Endodermal cell (in vitro differentiated cells): ENCODE measurements at regions not wholly inside any gene's neighbourhood (a gene's known extent, or its start where the extent isn't known, plus 50 kb on each side); places are given as distances from the start of the nearest gene placed in this dataset.

ENCODE experiments used
- DNase-seq: peaks from one replicate; pipeline ENCODE4 v3.0.0-alpha.2; 2017
- H3K27ac ChIP-seq: 2 replicates; pipeline ENCODE4 v1.5.1; 2013; ENCODE audit warnings: mild to moderate bottlenecking, low read depth, low read length, moderate library complexity
- H3K27me3 ChIP-seq: 2 replicates; pipeline ENCODE4 v1.6.1; 2013; ENCODE audit warnings: mild to moderate bottlenecking, low read length, moderate library complexity; ENCODE audit not compliant: insufficient read depth, control insufficient read depth, poor library complexity, severe bottlenecking
- H3K36me3 ChIP-seq: 2 replicates; pipeline ENCODE4 v1.7.0; 2013; ENCODE audit warnings: mild to moderate bottlenecking, low read length, moderate library complexity; ENCODE audit not compliant: control insufficient read depth, insufficient read depth
- H3K4me1 ChIP-seq: one replicate; pipeline ENCODE4 v1.7.0; 2013; ENCODE audit warnings: low read length; ENCODE audit not compliant: control insufficient read depth, insufficient read depth
- H3K4me3 ChIP-seq: 2 replicates; pipeline ENCODE4 v1.5.1; 2013; ENCODE audit warnings: mild to moderate bottlenecking, low read length, moderate library complexity
- H3K9ac ChIP-seq: 2 replicates; pipeline ENCODE4 v1.6.1; 2013; ENCODE audit warnings: mild to moderate bottlenecking, low read length, moderate library complexity; ENCODE audit not compliant: poor library complexity, severe bottlenecking; ENCODE audit errors: extremely low read depth
- H3K9me3 ChIP-seq: 2 replicates; pipeline ENCODE4 v1.6.1; 2013; ENCODE audit warnings: mild to moderate bottlenecking, low read length, moderate library complexity; ENCODE audit not compliant: control insufficient read depth
- H3K27ac Mint-ChIP-seq: 2 replicates; pipeline ENCODE4 v1.8.0; 2020; ENCODE audit warnings: mixed read lengths
- H3K27me3 Mint-ChIP-seq: 2 replicates; pipeline ENCODE4 v1.8.0; 2021; ENCODE audit warnings: mild to moderate bottlenecking, mixed read lengths; ENCODE audit not compliant: insufficient read depth
- H3K36me3 Mint-ChIP-seq: 2 replicates; pipeline ENCODE4 v1.8.0; 2020; ENCODE audit warnings: low read depth, mixed read lengths
- H3K4me1 Mint-ChIP-seq: 2 replicates; pipeline ENCODE4 v1.8.0; 2020; ENCODE audit warnings: mixed read lengths
- H3K4me3 Mint-ChIP-seq: 2 replicates; pipeline ENCODE4 v1.8.0; 2020; ENCODE audit warnings: mild to moderate bottlenecking, moderate library complexity, mixed read lengths
- H3K9me3 Mint-ChIP-seq: 2 replicates; pipeline ENCODE4 v1.8.0; 2020; ENCODE audit warnings: mild to moderate bottlenecking, mixed read lengths
- WGBS, 2 experiments: methylation state at CpG; one replicate each; pipeline versions ENCODE4 v1.1.5 to v1.1.7; 2013; ENCODE audit warnings: missing lambda C conversion rate in 2 of 2, mixed read lengths in 1 of 2; ENCODE audit not compliant: insufficient coverage in 1 of 2, insufficient read length in 1 of 2; 5-methylcytosine and 5-hydroxymethylcytosine counted together
- TF ChIP-seq, protein P1 (sequence below): fragments of 200-600 bp; sonication (generic); conservative IDR thresholded peaks from 2 replicates; pipeline ENCODE4 v1.5.0; 2021; ENCODE audit warnings: antibody characterized with exemption, mild to moderate bottlenecking

GRCh38 chr5:87828545-87829216 lies 416.0 kb upstream of the CCNH start:
- TF ChIP-seq, protein P1, sequence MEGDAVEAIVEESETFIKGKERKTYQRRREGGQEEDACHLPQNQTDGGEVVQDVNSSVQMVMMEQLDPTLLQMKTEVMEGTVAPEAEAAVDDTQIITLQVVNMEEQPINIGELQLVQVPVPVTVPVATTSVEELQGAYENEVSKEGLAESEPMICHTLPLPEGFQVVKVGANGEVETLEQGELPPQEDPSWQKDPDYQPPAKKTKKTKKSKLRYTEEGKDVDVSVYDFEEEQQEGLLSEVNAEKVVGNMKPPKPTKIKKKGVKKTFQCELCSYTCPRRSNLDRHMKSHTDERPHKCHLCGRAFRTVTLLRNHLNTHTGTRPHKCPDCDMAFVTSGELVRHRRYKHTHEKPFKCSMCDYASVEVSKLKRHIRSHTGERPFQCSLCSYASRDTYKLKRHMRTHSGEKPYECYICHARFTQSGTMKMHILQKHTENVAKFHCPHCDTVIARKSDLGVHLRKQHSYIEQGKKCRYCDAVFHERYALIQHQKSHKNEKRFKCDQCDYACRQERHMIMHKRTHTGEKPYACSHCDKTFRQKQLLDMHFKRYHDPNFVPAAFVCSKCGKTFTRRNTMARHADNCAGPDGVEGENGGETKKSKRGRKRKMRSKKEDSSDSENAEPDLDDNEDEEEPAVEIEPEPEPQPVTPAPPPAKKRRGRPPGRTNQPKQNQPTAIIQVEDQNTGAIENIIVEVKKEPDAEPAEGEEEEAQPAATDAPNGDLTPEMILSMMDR, result no peak
- H3K9me3 ChIP-seq, result peaks cover 8% of the 10 kb centered on the region
- Mint-ChIP-seq H3K27ac (no peak overlapping the region), H3K9me3 (peaks cover 23% of the 10 kb centered on the region), H3K36me3 (no peaks in the 10 kb centered on the region), H3K4me3 (no peak overlapping the region), H3K4me1 (peaks cover 2% of the 10 kb centered on the region), H3K27me3 (no peaks in the 10 kb centered on the region)
- H3K4me3 ChIP-seq, result no peak overlapping the region
- H3K36me3 ChIP-seq, result no peaks in the 10 kb centered on the region
- H3K9ac ChIP-seq, result no peak overlapping the region
- H3K4me1 ChIP-seq, result no peaks in the 10 kb centered on the region
- 88 to 100% methylated on average over 2 of the region's 2 CpGs for WGBS, 2 experiments
- no peaks in the 10 kb centered on the region for H3K27me3 ChIP-seq
- no peak for DNase-seq
- H3K27ac ChIP-seq, result no peak overlapping the region

DNA sequence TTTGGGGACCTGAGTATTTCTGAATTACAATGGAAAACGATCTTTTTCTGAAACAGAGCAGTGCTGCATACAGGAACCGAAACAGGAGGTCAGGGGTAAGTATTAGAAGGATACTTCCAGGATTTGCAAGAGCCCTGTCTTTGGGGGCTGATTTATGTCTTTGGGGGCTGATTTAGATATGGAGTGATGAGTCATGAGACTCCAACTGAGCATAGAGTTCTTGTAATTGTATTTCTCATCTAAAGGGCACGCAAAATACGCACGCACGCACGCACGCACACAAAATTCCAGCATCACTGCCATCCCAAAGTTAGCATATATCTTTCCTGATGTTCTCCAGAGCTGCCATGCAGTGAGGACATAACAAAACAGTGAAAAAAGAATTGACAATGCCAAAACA lies 414.8 kb upstream of the CCNH start:
- no peak overlapping the region for H3K27ac ChIP-seq
- peaks cover 2% of the 10 kb centered on the region for H3K4me1 Mint-ChIP-seq

GRCh38 chr5:87826507-87826906 lies 413.8 kb upstream of the CCNH start:
- no peaks in the 10 kb centered on the region for H3K9me3 ChIP-seq
- H3K4me1 Mint-ChIP-seq, result peaks cover 2% of the 10 kb centered on the region
- WGBS, 2 experiments, result 89 to 95% methylated on average over 2 to 3 of the region's 3 CpGs
- no peak overlapping the region for H3K27ac Mint-ChIP-seq
- no peaks in the 10 kb centered on the region for H3K36me3 Mint-ChIP-seq
- H3K36me3 ChIP-seq, result no peaks in the 10 kb centered on the region
- no peaks in the 10 kb centered on the region for H3K4me1 ChIP-seq
- H3K27ac ChIP-seq, result no peak overlapping the region
- no peaks in the 10 kb centered on the region for H3K27me3 Mint-ChIP-seq
- no peak overlapping the region for H3K4me3 ChIP-seq
- H3K9me3 Mint-ChIP-seq, result peaks cover 6% of the 10 kb centered on the region
- H3K4me3 Mint-ChIP-seq, result no peak overlapping the region
- TF ChIP-seq, protein P1, result no peak
- H3K27me3 ChIP-seq, result no peaks in the 10 kb centered on the region
- H3K9ac ChIP-seq, result no peak overlapping the region
- DNase-seq, result no peak

More for the DNA sequence above, 414.8 kb upstream of the CCNH start:
- Mint-ChIP-seq H3K27ac (no peak overlapping the region), H3K36me3 (no peaks in the 10 kb centered on the region), H3K9me3 (peaks cover 15% of the 10 kb centered on the region), H3K4me3 (no peak overlapping the region), H3K27me3 (no peaks in the 10 kb centered on the region)
- TF ChIP-seq, protein P1, result no peak
- 86 to 94% methylated on average over 8 of the region's 8 CpGs for WGBS, 2 experiments
- Histone ChIP-seq H3K27me3 (no peaks in the 10 kb centered on the region), H3K4me1 (no peaks in the 10 kb centered on the region), H3K9me3 (peaks cover under 1% of the 10 kb centered on the region), H3K4me3 (no peak overlapping the region), H3K9ac (no peak overlapping the region), H3K36me3 (no peaks in the 10 kb centered on the region)
- DNase-seq, result no peak
